Thoracic aorta (tissue), 2 donors: ENCODE measurements at regions not wholly inside any gene's neighbourhood (a gene's known extent, or its start where the extent isn't known, plus 50 kb on each side); places are given as distances from the start of the nearest gene placed in this dataset.

Experiments
- ATAC-seq: fragments of 150-250 bp; one replicate; pipeline ENCODE4 v1.8.0; 2017; ENCODE audit warnings: low read depth; ENCODE audit not compliant: insufficient number of reproducible peaks, low FRiP score
- DNase-seq: peaks from one replicate; pipeline ENCODE4 v3.0.0-alpha.2; 2020; ENCODE audit warnings: low spot score
- H3K27ac ChIP-seq, 2 donors: fragments of 200-600 bp; sonication (generic); 1 replicate in 1 of 2; 2 replicates in 1 of 2; pipeline ENCODE4 v1.5.1; 2016; ENCODE audit warnings: mild to moderate bottlenecking in 2 of 2, moderate library complexity in 2 of 2
- H3K27me3 ChIP-seq: fragments of 200-600 bp; sonication (generic); replicated peaks from 2 replicates; pipeline ENCODE4 v1.6.0; 2016; ENCODE audit warnings: mild to moderate bottlenecking; ENCODE audit not compliant: insufficient read depth
- H3K36me3 ChIP-seq: fragments of 200-600 bp; sonication (generic); one replicate; pipeline ENCODE4 v1.5.1; 2016
- H3K4me1 ChIP-seq, 2 donors: fragments of 200-600 bp; sonication (generic); 1 replicate in 1 of 2; 2 replicates in 1 of 2; pipeline versions ENCODE4 v1.5.1 to v1.6.0; 2016; ENCODE audit warnings: low read depth in 2 of 2, mild to moderate bottlenecking in 1 of 2; ENCODE audit not compliant: control insufficient read depth in 1 of 2
- H3K4me3 ChIP-seq: fragments of 200-600 bp; sonication (generic); 2 replicates; pipeline ENCODE4 v1.5.1; 2016; ENCODE audit warnings: mild to moderate bottlenecking
- H3K9me3 ChIP-seq: fragments of 200-600 bp; sonication (generic); 2 replicates; pipeline ENCODE4 v1.5.1; 2016
- TF ChIP-seq, protein P1 (sequence below): fragments of 200-600 bp; sonication (generic); IDR thresholded peaks from one replicate; pipeline ENCODE4 v1.5.1; 2019; ENCODE audit warnings: antibody characterized with exemption

DNA sequence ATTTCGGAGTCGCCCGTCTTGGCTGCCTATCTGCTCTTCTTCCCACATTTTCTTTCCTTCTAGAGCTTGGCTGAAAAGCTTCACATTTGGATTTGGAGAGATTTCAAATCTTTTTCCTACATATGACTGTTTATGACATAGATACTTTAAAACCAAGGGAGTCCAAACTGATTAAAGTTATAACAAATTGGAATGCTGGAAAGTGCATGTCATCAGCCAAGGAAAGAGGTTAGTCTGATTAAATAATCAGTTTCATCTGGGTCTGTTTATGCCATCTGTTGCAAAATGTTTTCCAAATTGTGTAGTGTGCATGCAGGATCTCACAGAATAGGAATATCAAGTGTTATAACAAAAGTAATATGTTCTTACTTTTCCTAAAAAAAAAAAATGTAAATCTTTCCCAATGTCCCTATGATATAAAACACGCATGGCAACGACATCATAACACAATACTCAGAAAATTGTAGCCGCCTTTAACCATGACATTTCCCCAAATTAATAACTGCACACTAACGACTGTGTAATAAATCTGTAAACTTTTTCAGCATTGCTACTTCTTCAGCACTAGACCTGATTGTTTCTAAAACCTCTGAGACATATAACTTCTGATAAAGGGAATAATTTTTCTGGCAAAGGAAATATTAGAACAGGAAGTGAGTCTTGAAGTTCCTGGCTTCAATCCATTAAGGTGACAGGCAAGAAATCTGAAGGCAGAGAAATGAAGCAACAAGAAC is 230.2 kb upstream of the FOXQ1 start:
- TF ChIP-seq, protein P1, sequence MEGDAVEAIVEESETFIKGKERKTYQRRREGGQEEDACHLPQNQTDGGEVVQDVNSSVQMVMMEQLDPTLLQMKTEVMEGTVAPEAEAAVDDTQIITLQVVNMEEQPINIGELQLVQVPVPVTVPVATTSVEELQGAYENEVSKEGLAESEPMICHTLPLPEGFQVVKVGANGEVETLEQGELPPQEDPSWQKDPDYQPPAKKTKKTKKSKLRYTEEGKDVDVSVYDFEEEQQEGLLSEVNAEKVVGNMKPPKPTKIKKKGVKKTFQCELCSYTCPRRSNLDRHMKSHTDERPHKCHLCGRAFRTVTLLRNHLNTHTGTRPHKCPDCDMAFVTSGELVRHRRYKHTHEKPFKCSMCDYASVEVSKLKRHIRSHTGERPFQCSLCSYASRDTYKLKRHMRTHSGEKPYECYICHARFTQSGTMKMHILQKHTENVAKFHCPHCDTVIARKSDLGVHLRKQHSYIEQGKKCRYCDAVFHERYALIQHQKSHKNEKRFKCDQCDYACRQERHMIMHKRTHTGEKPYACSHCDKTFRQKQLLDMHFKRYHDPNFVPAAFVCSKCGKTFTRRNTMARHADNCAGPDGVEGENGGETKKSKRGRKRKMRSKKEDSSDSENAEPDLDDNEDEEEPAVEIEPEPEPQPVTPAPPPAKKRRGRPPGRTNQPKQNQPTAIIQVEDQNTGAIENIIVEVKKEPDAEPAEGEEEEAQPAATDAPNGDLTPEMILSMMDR = no peak
- ATAC-seq = no peak
- no peaks in the 10 kb centered on the region for H3K36me3 ChIP-seq
- no peaks in the 10 kb centered on the region for H3K4me1 ChIP-seq
- no peak for DNase-seq
- no peaks in the 10 kb centered on the region for H3K9me3 ChIP-seq
- no peaks in the 10 kb centered on the region for H3K27me3 ChIP-seq
- no peak overlapping the region for H3K27ac ChIP-seq
- H3K4me3 ChIP-seq = no peak overlapping the region

DNA sequence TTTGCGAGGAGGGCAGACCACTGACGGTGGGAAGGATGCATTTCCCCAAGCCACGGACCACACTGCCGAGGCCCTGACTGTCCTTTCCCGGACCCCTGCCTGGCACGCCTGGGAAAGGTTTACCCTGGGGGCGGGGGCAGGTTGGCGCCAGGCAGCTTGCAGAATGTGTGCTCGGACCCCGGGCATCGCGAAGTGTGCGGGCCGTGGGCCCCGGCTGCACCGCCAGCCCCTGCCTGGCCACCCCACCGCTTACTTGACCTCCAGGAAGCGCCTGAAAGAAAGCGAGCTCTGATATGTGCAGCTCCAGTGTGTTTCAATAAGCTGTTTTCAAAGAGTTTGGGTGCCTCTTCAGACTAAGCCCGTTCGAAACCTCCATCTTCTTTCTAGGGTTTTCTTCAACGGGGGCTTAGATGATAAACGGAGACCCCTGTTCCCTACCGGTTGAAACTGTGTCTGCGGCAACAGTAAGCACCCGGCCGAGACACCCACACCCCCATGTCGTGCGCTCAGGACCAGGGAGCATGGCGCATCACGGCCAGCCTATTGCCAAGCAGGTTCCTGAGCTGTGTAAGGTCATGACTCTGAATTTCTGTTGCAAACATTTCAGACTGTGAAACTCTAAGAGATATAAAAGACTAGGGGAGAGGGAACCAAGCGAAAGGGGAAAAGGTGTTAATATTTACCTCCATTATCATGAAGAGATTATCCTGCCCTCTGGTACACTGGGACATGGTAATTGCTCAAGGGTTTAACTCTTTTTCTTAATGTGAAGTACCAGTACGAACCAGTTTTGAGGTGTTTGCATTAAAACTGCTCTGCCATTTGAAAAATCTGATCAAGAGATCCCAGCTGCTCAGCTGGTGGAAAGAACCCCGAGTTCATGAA is 231.2 kb upstream of the FOXQ1 start:
- Histone ChIP-seq H3K36me3 (no peaks in the 10 kb centered on the region), H3K27me3 (no peaks in the 10 kb centered on the region), H3K27ac (no peak overlapping the region), H3K4me3 (no peak overlapping the region), H3K4me1 (no peaks in the 10 kb centered on the region), H3K9me3 (no peaks in the 10 kb centered on the region)
- ATAC-seq (no peak), DNase-seq (no peak)
- TF ChIP-seq, protein P1 = no peak

DNA sequence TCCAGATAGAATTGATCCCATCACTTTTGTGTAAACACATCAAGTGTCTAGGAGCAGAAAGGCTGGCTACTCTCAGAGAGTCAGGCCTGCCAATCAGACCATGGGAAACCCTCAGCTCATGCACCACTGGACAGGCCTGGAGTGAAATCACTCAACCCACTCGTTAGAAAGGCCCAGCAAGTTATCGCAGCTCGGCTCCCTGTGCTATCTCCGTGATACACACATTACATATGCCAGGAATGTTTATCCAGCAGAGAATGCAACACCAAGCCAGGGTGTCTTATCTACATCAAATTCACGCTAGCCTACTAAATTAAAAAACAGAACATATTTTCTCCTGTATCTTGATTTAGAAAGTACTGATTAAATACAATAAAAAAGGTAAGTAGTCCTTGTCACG is 232.4 kb upstream of the FOXQ1 start:
- Histone ChIP-seq H3K4me3 (no peak overlapping the region), H3K36me3 (no peaks in the 10 kb centered on the region), H3K27me3 (no peaks in the 10 kb centered on the region), H3K9me3 (no peaks in the 10 kb centered on the region), H3K4me1 (no peaks in the 10 kb centered on the region), H3K27ac (no peak overlapping the region)
- no peak for DNase-seq
- TF ChIP-seq, protein P1 = no peak
- no peak for ATAC-seq

DNA sequence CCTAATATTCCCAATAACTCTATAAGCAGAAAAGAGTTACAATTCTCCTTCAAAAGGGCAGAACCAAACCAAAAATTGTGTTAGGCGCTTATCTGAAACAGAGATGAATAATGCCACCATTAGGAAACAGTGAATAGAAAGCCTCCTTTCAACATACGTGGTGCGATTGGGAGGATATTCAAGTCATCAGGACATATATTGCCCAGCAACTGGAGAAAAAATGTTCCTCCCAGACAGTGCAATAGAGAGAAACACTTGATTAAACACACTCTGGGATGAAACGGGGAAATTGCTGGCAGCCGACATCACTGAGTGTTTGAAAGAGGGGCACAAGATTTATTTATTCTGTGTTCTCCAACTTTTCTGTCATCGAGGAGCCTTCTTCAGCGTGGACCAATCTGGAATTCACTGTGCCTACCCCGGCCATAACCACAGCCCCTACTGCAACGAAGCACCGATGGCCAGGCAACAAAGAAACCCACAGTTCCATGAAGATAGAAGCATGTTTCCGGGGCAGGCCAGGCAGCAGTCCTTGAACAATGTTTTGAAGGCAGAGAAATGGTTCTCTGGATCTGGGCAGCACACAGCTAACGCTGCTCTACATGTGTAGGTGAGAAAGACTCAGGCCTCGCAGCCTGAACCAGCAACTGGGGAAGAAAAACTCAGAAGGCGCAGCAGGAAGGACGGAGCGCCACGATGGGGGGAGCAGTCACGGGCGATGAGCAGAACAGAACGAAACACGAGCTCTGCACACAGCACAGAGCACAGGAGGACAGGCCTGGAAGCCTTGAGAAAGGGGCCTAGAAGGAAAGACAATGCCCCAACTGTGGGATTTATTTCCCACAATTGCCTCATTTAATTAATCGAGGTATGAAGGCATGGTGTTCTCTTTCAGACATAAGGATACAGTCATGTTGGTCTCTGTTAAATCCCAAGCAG is 234.2 kb upstream of the FOXQ1 start:
- H3K27me3 ChIP-seq = no peaks in the 10 kb centered on the region
- H3K36me3 ChIP-seq = no peaks in the 10 kb centered on the region
- H3K9me3 ChIP-seq = no peaks in the 10 kb centered on the region
- no peak overlapping the region for H3K27ac ChIP-seq
- TF ChIP-seq, protein P1 = no peak
- no peak for DNase-seq
- H3K4me1 ChIP-seq = no peaks in the 10 kb centered on the region
- H3K4me3 ChIP-seq = no peak overlapping the region
- no peak for ATAC-seq
